Thyroid gland (tissue), 4 donors: ENCODE measurements at regions not wholly inside any gene's neighbourhood (a gene's known extent, or its start where the extent isn't known, plus 50 kb on each side); places are given as distances from the start of the nearest gene placed in this dataset.
"Not testable (repeated sequence)": the region's sequence is repeated elsewhere in the genome, so short reads cannot be mapped to it uniquely, and the experiment has no call there.

Experiments
- POLR2A ChIP-seq, 2 donors: fragments of 450-650 bp; IDR thresholded peaks; one replicate each; pipeline ENCODE4 v1.6.1; 2017; ENCODE audit warnings: antibody characterized with exemption in 2 of 2, mild to moderate bottlenecking in 2 of 2, moderate library complexity in 1 of 2
- TF ChIP-seq, protein P1 (sequence below), 6 experiments: fragments of 200-600 bp in 3 of 6; fragments of 450-650 bp in 3 of 6; sonication (generic) in 3 of 6; IDR thresholded peaks; one replicate each; pipeline ENCODE4 v1.5.1; 2016 to 2019; ENCODE audit warnings: antibody characterized with exemption in 6 of 6, mild to moderate bottlenecking in 2 of 6, inconsistent platforms in 1 of 6, moderate library complexity in 1 of 6

- TF ChIP-seq, protein P1, sequence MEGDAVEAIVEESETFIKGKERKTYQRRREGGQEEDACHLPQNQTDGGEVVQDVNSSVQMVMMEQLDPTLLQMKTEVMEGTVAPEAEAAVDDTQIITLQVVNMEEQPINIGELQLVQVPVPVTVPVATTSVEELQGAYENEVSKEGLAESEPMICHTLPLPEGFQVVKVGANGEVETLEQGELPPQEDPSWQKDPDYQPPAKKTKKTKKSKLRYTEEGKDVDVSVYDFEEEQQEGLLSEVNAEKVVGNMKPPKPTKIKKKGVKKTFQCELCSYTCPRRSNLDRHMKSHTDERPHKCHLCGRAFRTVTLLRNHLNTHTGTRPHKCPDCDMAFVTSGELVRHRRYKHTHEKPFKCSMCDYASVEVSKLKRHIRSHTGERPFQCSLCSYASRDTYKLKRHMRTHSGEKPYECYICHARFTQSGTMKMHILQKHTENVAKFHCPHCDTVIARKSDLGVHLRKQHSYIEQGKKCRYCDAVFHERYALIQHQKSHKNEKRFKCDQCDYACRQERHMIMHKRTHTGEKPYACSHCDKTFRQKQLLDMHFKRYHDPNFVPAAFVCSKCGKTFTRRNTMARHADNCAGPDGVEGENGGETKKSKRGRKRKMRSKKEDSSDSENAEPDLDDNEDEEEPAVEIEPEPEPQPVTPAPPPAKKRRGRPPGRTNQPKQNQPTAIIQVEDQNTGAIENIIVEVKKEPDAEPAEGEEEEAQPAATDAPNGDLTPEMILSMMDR (IDR thresholded peaks at IDR 0.05) = not testable (repeated sequence)
- not testable (repeated sequence) for TF ChIP-seq POLR2A (IDR thresholded peaks at IDR 0.05)
Measured at GRCh38 chr5:171726819-171727218, 58.8 kb upstream of the SMIM23 start.
